GM12892 (cell line): ENCODE measurements at regions not wholly inside any gene's neighbourhood (a gene's known extent, or its start where the extent isn't known, plus 50 kb on each side); places are given as distances from the start of the nearest gene placed in this dataset.

Experiments
- POLR2A ChIP-seq: IDR thresholded peaks from 2 replicates; pipeline ENCODE4 v1.6.1; 2011; ENCODE audit warnings: low read depth, low read length, control low read depth
- POLR2AphosphoS5 ChIP-seq: IDR thresholded peaks from 2 replicates; pipeline ENCODE4 v1.6.1; 2011; ENCODE audit warnings: low read depth, low read length, control low read depth

DNA sequence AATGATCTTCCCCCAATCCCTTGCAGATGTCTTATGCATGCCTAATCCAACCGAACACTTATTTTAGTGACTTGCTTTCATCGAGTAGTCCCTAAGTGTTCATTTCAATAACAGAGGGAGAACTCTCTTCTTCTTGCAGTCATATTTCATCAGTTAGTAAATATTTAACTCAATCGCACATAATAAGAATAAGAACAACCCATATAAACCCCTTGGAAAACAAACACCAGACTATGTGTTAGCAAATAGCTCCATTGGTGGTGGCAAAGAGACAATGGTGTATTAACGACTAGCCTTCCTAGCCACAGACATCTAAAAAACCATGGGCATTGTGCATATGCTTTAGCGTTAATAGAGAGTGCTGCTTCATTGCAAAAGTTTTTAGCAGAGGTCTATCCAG lies 725.8 kb downstream of the BCL11A start:
- TF ChIP-seq POLR2A, result no peak
- TF ChIP-seq POLR2AphosphoS5, result no peak
